RKO (cell line): ENCODE measurements at regions not wholly inside any gene's neighbourhood (a gene's known extent, or its start where the extent isn't known, plus 50 kb on each side); places are given as distances from the start of the nearest gene placed in this dataset.
"Not testable (repeated sequence)": the region's sequence is repeated elsewhere in the genome, so short reads cannot be mapped to it uniquely, and the experiment has no call there.

Experiments
- DNase-seq: peaks from one replicate; pipeline ENCODE4 v3.0.0-alpha.2; 2016; ENCODE audit warnings: low spot score

DNA sequence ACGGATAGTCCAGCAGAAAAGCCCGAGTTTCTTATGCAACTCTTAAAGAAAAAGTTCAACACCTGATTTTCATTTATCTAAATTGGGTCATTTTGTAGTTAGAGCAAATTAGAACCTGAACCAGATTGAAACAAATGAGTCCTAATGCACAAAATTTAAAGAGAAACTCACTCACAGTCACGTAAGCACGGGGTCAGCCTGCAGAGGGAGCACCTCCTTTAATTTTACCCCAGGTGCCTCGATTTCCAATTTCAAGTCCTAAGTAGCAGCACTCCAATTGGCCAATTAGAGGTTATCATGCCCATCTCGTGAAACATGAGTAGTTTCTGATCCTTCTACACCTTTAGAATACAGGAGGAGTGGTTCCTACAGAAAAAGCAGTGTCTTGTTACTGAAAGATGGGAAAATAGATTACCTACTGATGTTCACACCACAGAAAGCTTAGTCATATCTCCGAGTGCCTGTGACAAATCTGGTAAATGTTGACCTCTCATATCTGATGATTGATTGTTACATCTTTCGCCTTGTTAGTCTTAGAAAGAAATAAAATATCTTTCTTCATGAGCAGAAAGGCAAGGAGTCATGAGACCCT lies 1929.8 kb upstream of the LRRTM1 start:
- DNase-seq = no peak

DNA sequence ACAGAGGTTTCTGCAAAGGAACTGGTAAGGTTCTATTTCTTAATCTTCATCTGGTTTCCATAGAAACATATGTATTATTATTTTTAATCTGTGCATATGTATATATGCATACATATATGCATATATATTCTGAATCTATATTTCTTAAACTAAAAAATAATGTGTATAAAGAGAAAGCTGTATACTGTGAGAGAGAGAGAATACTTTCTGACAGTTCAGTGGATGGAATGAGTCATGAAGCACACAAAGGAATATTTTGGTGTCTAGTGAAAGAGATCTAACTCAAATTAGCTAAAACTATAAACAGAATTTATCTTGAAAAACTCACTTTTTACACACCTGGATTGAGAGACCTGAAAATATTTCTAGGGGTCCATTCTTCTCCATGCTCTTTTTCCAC lies 1929.3 kb upstream of the LRRTM1 start:
- no peak for DNase-seq

DNA sequence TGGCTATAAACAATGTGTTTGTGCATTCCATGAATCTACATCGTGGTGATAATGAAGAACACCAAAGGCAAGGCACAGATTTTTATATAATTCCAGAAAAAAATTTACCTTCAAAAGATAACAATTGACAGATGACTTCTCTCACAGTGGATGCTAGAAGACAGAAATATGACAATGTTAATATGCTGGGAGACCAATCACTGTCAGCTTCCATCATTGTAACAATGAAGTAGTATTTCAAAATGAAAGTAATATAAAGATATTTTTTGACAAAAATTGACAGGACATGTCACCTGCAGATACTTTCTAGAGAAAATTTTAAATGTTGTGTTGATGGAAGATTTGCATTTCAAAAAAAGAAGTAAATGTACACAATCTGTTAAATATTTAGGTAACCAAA lies 1925.9 kb upstream of the LRRTM1 start:
- no peak for DNase-seq

DNA sequence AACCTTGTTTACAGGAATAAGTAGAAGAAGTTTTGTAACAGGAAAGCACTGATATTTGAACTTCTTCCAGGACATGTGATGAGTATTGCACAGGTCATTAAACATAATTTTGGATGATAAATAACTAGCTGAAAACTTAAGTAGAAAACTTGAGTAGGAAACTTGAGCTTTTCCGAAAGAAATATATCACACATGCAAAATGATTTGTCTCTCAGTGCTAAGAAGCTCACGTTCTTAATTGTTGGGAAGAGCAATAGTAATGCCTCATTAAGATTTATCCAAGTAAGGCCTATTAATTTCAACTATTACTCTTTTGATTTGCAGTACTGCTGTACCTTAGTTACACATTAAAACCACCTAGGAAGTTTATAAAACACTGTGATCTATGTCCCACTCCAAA lies 1921.9 kb upstream of the LRRTM1 start:
- no peak for DNase-seq

DNA sequence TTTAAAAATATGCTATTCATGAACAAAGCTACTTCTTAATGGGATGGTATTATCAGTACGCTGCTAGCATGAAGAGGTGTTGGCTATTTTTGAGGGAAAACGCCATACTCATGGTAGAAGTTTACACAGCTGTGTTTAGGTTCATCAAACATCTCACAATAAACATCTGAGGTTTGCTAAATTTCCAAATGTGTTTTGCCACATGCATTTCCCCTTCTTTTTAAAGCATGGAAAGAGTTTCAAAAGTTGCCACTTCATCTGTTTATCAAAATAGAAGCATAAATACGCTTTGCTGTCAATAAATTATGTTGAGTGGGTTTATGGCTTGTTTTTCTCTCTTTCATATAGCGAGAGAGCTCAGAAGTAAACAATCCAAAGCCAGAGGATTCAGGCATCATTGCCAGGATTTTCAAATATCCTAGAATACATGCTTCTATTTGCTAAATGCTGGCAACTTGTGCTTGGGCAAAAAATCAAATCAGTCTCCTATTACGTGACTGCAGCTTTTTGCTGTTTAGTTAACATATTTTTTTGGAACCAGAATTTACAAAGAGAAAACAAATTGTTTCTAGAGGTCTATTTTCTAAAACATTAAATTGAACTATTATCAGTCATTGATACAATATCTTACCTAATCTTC lies 1919.9 kb upstream of the LRRTM1 start:
- no peak for DNase-seq

DNA sequence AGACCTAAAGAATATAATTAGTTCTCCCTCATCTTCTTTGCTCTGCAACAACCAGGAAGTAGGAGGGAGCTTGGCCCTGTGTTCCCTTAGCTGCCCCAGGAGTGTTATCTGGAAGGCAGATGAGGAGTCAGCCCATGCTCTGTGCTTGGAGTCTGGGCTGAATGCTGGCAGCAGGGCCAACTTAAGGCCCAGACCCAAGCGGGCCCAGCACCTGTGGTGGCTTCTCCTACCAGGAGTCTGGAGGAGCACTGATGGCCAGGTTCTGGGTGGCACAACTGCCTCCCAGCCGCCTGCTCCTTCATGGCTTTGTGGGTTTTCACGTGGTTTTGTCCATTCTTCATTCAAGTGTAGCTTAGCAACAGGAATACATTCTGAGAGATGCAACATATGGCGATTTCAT lies 1910.7 kb upstream of the LRRTM1 start:
- DNase-seq = no peak

DNA sequence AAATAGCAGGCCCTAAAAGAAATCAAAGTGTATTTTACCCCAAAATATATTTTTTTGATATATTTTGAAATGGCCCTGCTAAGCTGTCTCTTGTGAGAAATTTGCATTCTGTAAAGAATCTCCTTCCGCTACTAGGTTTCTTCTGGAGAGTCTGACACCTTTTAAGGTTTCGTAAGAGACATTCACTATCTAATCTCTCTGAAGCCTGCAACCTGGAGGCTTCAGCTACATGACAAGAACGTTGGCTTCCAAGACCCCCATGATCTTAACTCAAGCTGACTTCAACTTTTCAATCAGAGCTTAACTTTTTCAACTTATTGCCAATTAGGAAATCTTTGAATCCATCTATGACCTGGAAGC lies 1894.9 kb upstream of the LRRTM1 start:
- DNase-seq = no peak

DNA sequence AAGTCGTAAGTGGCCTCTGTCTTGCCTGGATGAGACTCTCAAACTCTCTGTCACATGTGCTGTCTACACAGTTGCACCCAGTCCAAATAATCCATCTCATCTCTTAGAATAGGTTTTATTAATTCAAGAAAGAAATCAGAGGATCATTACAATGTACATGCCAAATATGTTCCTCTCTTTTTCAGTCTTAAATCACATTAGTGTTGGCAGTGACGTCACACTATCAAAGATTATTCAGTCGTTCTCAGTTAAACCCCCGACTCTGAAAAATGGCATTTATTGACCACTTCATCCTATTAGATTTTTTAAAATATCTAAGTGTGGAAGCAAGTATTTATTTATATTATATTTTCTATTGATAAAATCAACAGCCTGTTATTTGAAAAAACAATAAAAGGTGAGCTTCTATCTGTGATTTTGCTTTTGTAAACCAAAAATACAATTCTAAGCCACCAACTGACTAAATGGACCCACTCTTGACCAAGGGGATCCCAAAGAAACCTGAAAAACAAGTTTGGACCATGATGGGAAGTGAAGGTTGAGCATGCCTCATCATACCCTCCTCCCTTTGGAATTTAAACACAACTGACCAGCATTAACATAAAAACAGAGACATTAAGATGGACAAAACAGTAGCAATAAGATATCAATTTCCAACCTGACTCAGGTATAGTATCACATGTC lies 1894.4 kb upstream of the LRRTM1 start:
- DNase-seq = no peak

DNA sequence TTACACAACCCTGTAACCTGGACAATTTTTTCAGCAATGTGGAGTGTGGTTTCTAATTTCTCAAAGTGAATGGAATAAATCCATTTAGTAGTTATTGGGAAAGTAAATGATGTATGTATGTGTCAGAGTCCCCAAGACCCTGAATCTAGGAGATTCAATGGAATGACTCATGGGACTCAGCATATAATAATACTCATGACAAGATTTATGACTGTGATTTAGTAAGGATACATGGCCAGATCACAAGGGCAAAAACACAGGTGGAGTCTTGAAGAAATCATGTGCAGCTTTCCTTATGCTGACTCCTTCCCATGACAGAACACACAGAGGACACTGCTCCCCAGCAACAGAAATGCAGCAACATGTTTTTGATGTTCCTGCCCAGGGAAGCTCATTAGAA lies 1877.7 kb upstream of the LRRTM1 start:
- DNase-seq = peak; percentile 33

DNA sequence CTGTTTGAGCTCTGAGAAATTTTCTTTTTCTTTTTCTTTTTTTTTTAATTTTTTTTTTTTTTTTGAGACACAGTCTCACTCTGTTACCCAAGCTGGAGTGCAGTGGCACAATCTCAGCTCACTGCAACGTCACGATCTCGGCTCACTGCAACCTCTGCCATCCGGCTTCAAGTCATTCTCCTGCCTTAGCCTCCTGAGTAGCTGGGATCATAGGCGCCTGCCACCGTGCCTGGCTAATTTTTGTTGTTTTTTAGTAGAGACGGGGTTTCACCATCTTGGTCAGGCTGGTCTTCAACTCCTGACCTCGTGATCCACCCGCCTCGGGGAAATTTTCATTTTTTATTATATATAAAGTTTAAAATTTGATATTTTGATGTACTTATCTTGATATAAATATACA lies 1870.7 kb upstream of the LRRTM1 start:
- DNase-seq = not testable (repeated sequence)

DNA sequence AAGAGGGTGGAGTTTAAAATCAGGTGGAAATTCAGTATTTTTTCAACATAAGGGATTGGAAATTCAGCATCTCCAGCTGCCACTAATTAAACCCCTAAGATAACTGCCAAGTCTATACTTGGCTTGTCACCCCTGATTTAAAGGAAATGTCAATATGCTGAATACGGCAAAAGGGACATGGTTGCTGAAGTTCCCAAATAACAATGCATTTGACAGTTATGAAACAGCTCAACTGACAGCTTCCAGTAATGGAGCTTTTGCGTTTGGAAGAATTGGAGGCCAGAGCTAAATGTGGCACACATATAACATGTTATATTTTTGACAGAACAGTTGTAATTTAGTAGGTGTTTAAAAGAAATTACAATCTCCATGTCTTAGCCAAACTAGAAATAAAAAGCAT lies 1867.9 kb upstream of the LRRTM1 start:
- no peak for DNase-seq

DNA sequence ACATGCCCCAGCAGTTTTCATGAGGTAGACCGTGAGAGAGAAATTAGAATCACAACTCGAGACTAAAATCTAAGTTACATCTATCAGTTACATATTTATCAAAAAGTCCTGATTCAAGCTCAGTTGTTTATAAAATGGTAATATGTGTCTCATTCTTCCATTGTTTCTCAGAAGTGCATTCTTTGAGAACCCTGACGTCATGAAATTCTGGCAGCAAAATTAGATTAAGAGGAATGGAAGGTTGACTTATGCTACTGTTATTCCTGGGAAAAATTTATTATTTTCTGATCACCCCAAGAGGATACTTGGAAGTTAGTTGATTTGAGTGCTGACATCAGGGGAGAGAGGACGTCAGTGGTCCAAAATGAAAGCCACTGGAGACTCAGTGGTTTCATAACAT lies 1864.8 kb upstream of the LRRTM1 start:
- no peak for DNase-seq

DNA sequence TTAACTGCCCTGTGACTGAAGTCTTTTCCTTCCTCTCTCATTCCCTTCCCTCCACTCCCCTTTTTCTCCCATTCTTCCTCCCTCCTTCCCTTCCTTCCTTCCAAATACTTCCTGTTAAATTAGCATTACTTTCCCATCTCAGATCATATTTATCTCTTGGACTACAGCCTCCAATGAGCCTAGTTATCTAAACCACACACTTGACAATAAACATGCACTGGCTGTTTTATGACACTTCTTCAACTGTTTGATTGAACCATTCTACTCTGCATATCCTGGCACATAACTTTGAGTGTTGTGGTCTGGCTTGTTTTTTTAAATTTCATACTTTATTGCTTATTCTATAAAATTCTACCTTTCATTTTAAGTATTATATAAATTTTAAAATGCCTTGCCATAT lies 1860.8 kb upstream of the LRRTM1 start:
- no peak for DNase-seq

DNA sequence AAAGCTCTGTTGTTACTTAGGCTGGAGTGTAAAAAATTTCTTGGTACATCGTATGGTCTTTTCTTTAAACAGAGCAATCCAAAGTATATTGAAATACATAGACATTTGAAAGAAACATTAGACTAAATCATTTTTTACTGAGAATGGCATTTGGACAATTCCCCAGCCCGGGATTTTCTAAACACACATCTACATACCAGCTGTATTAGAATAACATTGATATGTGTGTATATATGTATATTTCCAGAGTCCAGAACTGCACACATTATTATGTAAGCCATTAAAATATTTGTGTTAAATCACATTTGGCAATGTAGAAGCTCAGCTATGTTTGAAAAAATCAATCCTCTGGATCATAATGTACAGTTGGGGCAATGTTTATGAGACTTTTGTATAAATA lies 1853.6 kb upstream of the LRRTM1 start:
- DNase-seq = no peak

DNA sequence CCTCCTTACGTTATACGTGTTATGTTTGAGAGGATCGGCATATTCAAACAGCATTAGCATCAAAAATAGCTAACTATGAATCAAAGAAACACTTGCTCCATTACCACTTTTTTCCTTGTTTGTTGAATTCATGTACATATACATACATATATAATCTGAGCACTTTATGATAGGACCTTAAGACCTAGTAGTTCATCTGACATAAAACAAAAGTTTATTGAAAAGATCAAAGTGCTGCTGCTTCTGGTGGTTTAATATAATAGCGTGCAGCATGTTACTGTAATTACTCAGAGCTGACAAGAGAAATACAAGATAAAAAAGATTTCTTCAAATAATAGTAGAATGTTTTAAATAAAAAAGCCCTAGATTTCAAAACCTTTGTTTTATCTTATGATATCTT lies 1850.9 kb upstream of the LRRTM1 start:
- DNase-seq = no peak

DNA sequence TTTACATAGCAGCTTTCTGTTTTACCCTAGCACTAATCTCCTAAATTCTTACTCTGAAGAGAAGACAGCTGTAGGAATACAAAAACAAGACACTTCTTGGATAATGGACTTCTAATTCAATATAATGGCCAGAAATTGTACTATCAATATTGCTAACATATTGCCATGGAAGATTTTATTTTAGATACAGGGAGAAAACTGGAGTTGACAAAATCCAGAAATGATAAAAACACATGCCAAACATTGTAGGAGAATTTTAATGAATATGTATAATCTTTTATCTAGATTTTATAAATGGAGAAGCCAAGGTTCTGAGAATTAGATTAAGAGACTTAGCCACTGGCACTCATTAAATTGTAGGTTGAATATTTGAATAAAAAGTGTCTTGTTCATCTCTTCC lies 1838.8 kb upstream of the LRRTM1 start:
- no peak for DNase-seq

DNA sequence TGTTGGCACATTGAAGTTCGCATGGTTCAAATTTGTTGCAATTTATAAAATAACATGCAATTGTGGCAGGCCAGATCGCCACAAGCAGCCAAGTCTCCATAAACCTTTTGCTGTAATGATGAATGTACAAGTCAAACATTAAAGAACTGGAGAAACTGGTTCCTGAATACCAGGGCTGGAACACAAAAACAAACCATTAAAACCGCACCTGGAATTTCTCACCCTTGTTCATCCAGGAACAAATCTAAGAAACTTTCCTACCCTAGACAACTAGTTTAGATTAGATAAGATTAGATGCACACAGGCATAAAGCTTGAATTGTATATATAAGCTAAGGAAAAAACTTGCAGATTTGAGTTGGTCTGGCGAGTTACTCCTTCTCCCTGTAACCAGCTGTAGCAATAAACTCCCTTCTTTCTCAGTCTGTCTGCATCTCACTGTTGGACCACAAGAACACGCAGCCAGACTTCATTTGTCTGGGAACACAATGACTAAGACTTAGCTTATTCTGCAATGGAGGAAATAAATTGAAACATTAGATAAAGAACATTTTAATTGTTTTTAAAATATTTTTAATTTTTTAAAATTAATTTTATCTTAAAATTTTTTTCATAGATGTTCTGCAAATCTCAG lies 1835.5 kb upstream of the LRRTM1 start:
- no peak for DNase-seq

DNA sequence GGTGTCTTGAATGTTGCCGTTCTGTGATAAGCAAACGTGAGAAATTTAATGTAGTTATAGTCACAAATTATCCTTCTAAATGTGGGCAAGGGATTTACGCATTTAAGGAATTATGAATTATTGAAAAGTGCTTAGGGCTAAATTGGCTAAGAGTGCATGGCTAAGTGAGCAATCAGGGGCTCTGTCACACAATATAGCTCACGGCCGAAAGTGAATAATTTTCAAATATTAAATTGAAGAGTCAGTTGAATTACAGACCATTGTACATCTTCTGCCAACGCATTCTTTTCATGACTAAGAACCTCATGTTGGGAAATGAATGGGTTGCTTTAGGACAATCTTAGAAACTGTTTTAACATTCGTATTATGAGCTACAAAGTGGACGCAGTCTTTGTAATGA lies 1832.9 kb upstream of the LRRTM1 start:
- no peak for DNase-seq

DNA sequence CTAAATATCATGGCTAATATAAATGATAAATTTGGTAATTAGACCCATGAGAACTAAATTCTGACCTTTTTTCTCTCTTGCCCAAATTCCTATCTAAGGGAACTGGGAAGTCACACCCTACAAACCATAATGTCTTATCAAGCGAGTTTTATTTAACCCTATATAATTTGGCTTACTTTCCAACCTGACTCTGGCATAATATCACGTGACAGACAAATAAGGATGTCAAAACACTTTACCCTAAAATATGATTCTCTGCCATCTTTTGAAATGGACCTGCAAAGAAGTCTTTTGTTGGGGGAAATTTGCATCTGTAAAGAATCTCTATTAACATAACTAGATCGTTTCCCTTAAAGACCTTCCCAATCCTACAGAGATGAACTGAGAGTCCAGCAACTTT lies 1823.5 kb upstream of the LRRTM1 start:
- DNase-seq = no peak

DNA sequence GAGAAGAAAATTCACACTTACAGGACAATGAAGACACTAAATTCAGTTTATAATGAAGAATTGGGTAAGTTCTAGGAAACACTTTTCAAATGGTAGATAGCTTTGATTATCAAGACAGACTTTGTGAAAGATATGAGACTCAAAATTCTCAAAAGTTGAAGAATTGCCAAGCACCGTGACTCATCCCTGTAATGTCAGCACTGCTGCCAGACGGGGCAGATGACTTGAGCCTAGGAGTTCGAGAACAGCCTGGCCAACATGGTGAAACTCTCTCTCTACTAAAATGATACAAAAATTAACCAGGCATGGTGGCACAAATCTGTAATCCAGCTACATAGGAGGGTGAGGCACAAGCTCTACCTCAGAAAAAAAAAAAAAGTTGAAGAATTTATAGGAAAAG lies 1820.1 kb upstream of the LRRTM1 start:
- DNase-seq = peak; percentile 31

DNA sequence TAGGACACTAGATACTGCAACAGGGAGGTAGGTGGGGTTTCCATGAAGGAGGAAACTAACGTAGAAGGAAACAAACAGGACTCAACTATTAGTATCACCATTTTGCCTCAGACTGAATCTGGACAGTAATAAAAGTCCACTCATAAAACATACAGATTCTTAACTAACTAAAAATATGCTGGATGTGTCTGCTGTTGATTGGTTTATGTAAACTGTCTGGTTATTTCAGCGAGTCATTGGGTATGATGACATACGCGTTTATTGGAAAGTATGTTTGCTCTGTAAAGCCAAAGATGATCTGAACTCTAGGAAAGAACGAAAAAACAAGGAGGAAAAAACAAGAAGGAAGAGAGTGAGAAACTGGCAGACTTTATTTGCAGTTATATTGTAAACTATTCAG lies 1816.1 kb upstream of the LRRTM1 start:
- DNase-seq = no peak

DNA sequence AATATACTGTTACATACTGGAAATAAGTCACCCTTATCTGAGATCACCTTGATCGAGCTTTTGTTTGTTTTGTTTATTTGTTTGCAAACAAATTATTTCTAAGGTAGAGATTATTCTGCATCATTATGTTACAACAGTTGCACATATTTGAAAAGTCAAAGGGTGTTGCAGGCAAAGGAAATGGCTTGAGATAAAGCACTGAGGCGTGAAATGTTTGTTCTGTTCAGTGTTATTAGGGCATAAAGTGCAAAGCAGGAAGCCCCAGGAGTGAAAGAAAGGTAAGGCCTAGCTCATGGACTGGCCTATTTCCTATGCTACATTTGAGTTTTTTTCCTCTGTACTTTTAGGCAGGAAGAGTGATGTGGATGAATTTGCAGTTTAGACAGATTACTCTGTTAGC lies 1815.6 kb upstream of the LRRTM1 start:
- DNase-seq = no peak

DNA sequence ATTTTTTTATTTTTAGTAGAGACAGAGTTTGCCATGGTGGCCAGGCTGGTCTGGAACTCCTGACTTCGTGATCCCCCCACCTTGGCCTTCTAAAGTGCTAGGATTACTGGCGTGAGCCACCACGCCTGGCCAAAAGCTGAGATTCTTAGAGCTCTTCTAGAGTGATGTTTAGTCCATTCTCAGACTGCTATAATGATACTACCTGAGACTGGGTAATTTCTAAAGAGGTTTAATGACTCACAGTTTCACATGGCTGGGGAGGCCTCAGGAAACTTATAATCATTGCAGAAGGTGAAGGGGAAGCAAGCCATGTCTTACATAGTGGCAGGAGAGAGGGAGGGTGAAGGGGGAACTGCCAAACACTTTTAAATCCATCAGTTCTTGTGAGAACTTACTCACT lies 1804.9 kb upstream of the LRRTM1 start:
- DNase-seq = no peak

DNA sequence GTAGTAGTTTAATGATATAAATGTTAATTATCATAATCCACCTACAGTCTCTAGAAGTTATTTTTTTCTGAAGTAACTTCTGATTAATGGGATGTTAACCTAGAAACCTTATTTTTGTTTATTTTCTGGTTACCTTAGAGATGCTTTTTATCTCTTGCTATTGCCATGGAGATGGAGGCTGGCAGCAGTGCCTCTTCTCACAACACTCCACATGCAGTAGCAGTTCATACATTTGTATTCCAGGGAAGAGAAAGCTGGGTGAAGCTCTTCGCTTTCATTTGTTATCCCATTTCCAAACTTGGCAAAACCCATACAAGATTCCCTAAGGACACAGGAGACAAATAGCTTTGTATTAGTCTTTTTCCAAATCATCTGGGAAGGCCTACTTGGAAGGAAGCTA lies 1794.1 kb upstream of the LRRTM1 start:
- no peak for DNase-seq
